Common myeloid progenitor, CD34-positive (primary cell): ENCODE measurements at regions not wholly inside any gene's neighbourhood (a gene's known extent, or its start where the extent isn't known, plus 50 kb on each side); places are given as distances from the start of the nearest gene placed in this dataset.

Experiments
- CTCF ChIA-PET: fragments of 350-600 bp; sonication (Branson Sonifier 250); formaldehyde crosslinking; loops from one replicate; lab custom pipeline; 2021; ENCODE audit warnings: antibody characterized with exemption; lab: Charles Lee
- POLR2A ChIA-PET: fragments of 350-600 bp; sonication (Branson Sonifier 250); formaldehyde crosslinking; loops from one replicate; lab custom pipeline; 2021; ENCODE audit warnings: antibody characterized with exemption; lab: Charles Lee
- DNase-seq, 3 donors: peaks; one replicate each; pipeline versions ENCODE4 v3.0.0 to v3.0.0-alpha.2; 2013
- H3K27ac ChIP-seq, 2 experiments: 1 replicate in 1 of 2; 2 replicates in 1 of 2; pipeline ENCODE4 v1.7.0; 2013; ENCODE audit warnings: inconsistent platforms in 2 of 2, low read length in 2 of 2, mild to moderate bottlenecking in 2 of 2, low read depth in 1 of 2, moderate library complexity in 1 of 2; ENCODE audit not compliant: severe bottlenecking in 2 of 2, insufficient read depth in 1 of 2, poor library complexity in 1 of 2
- H3K27me3 ChIP-seq, 5 experiments: replicated peaks in 2 of 5; 1 replicate in 3 of 5; 2 replicates in 2 of 5; pipeline versions ENCODE4 v1.6.1 to v1.7.0; 2013; ENCODE audit warnings: low read length in 4 of 5, mild to moderate bottlenecking in 2 of 5, moderate library complexity in 2 of 5, inconsistent platforms in 1 of 5; ENCODE audit not compliant: insufficient read depth in 5 of 5, control insufficient read depth in 4 of 5
- H3K36me3 ChIP-seq, 4 experiments: 1 replicate in 2 of 4; 2 replicates in 2 of 4; pipeline versions ENCODE4 v1.6.1 to v1.7.0; 2013; ENCODE audit warnings: low read length in 3 of 4, control low read depth in 1 of 4, mild to moderate bottlenecking in 1 of 4; ENCODE audit not compliant: control insufficient read depth in 4 of 4, insufficient read depth in 4 of 4
- H3K4me1 ChIP-seq, 4 experiments: 1 replicate in 3 of 4; 2 replicates in 1 of 4; pipeline versions ENCODE4 v1.6.1 to v1.7.1; 2013; ENCODE audit warnings: low read length in 3 of 4, mild to moderate bottlenecking in 3 of 4, control low read depth in 1 of 4, inconsistent platforms in 1 of 4, moderate library complexity in 1 of 4; ENCODE audit not compliant: control insufficient read depth in 4 of 4, insufficient read depth in 4 of 4; ENCODE audit errors: control extremely low read depth in 1 of 4
- H3K4me3 ChIP-seq, 7 experiments: 1 replicate in 4 of 7; 2 replicates in 3 of 7; pipeline versions ENCODE4 v1.5.1 to v1.7.0; 2013; ENCODE audit warnings: mild to moderate bottlenecking in 7 of 7, low read length in 6 of 7, moderate library complexity in 6 of 7, inconsistent platforms in 2 of 7, low read depth in 2 of 7, control low read depth in 1 of 7; ENCODE audit not compliant: insufficient read depth in 4 of 7, control insufficient read depth in 1 of 7; ENCODE audit errors: extremely low read depth in 1 of 7
- H3K9me3 ChIP-seq, 5 experiments: 1 replicate in 4 of 5; 2 replicates in 1 of 5; pipeline versions ENCODE4 v1.6.1 to v1.7.1; 2013; ENCODE audit warnings: low read length in 4 of 5, mild to moderate bottlenecking in 2 of 5, inconsistent platforms in 1 of 5, low read depth in 1 of 5, moderate library complexity in 1 of 5; ENCODE audit not compliant: control insufficient read depth in 4 of 5, insufficient read depth in 2 of 5; ENCODE audit errors: control extremely low read depth in 1 of 5
- WGBS: methylation state at CpG from one replicate; pipeline ENCODE4 v1.1.5; 2013; ENCODE audit not compliant: insufficient coverage; 5-methylcytosine and 5-hydroxymethylcytosine counted together

DNA sequence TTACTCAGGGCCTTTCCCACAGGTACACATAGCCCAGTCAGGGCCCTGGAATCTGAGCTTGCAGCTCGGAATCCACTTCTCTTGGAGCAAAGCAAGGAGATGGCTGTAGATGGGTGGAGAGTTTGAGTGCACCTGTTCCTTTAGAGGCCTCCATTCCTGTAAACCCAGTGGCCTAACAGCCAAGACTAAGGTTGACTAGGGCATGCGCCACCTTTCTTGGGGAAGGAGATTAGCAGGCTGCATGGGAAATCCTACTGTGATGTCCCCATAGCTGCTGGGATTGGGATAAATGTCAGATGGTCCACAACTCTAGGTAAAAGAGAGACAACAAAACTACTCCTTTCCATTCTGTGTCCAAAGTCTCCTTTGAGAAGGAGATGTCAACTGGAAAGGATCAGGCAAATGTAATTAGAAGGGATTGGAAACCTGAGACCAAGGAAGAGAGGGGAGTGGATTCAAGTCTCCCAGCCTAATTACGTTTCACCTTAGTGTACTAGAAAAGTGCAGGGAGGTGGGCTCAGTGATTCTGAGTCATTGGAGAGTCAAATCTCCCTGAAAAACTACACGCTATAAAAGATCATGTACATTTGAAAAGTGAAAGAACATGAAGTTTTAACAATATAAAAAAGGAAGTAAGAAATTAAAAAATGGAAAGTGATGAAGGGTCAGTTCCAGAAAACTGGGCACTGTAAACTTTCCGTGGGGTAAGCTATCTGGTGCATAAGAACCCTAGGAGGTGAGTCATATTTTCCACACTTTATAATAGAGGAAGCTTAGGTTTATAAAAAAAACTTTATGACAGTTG lies 104.2 kb downstream of the SEC61B start:
- H3K27me3 ChIP-seq: no peaks in the 10 kb centered on the region
- CTCF ChIA-PET: no interaction called here
- peaks cover 0 to 13% (median 5%) of the 10 kb centered on the region in 4 experiments for H3K4me1 ChIP-seq
- H3K4me3 ChIP-seq: peak overlapping the region in 1 of 7 experiments; percentile 39
- no CpG with 5 or more reads among the region's 5 CpGs for WGBS
- H3K36me3 ChIP-seq: no peaks in the 10 kb centered on the region
- POLR2A ChIA-PET: no interaction called here
- peak; percentile 26 to 87 (median 86) for DNase-seq
- no peak overlapping the region for H3K27ac ChIP-seq
- H3K9me3 ChIP-seq: no peaks in the 10 kb centered on the region

DNA sequence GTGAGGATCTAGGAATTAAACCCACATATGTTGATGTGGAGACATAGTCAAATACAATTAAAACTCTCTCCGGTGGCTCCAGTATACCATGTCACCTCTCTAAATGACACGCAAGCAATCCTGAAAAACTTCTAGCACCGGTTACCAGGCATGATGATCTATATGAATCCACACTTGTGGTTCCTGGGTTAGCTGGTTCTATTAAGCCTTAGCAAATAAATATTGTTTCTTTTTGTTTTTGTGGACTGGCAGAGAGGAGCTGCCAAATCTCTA lies 104.8 kb downstream of the SEC61B start:
- WGBS: 100% methylated on average over 1 of the region's 3 CpGs
- Histone ChIP-seq H3K4me1 (peaks cover 0 to 13% (median 5%) of the 10 kb centered on the region in 4 experiments), H3K27me3 (no peaks in the 10 kb centered on the region), H3K27ac (no peak overlapping the region), H3K36me3 (no peaks in the 10 kb centered on the region), H3K4me3 (peak overlapping the region in 1 of 7 experiments; percentile 39), H3K9me3 (no peaks in the 10 kb centered on the region)
- ChIA-PET POLR2A (no interaction called here), CTCF (no interaction called here)
- no peak for DNase-seq

DNA sequence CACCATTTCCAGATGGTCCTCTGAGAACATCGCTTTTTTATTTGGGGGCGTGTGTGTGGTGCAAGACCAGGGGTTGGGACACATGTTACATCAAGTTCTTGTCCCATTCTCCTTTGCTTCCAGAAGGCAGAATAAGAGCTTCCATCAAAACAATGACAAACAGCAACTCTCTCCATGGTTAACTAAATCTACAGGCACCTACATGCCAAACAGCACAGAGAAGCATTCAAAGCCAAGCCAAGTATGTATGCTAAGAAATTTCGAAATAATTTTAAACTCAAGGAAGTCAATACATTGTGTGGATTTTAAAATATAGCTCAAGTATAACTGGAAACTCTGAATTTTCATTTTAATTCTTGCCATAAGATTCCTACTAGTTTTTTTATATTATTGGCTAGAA lies 105.6 kb downstream of the SEC61B start:
- Histone ChIP-seq H3K4me1 (peaks cover 0 to 13% (median 5%) of the 10 kb centered on the region in 4 experiments), H3K36me3 (no peaks in the 10 kb centered on the region), H3K4me3 (no peak overlapping the region), H3K9me3 (no peaks in the 10 kb centered on the region), H3K27me3 (no peaks in the 10 kb centered on the region), H3K27ac (no peak overlapping the region)
- DNase-seq: no peak
- ChIA-PET CTCF (interaction anchor here (0.8 kb wide), 1 partner anchor 360 kb away, joined by 3 read pairs; no protein-coding TSS in a partner anchor), POLR2A (no interaction called here)
- 92% methylated on average over 2 of the region's 3 CpGs for WGBS

GRCh38 chr9:99335280-99335679 lies 113.2 kb downstream of the SEC61B start:
- H3K36me3 ChIP-seq: no peaks in the 10 kb centered on the region
- ChIA-PET POLR2A (no interaction called here), CTCF (no interaction called here)
- H3K27ac ChIP-seq: no peak overlapping the region
- no peaks in the 10 kb centered on the region for H3K9me3 ChIP-seq
- H3K4me3 ChIP-seq: no peak overlapping the region
- no CpG with 5 or more reads among the region's 4 CpGs for WGBS
- no peaks in the 10 kb centered on the region for H3K27me3 ChIP-seq
- no peaks in the 10 kb centered on the region for H3K4me1 ChIP-seq
- DNase-seq: no peak

DNA sequence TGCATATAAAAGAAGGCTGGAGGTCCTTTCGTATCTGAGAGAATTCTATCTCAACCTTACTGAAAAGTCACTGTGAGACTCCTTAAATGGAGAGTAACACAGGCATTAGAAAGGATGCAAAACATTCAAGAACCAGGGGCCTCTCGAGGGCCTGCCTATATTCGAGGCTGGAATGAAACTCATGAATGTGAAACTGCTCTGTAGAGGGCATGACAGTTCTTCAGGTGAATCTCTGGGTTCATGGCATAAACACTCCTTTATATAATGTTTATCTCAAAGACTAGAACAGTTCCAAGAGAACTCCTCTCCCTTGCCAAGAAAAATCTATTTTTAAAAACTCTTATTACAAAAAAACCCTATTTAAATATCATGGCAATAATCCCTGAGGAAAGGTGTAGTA lies 113.9 kb downstream of the SEC61B start:
- CTCF ChIA-PET: no interaction called here
- POLR2A ChIA-PET: no interaction called here
- DNase-seq: no peak
- H3K36me3 ChIP-seq: no peaks in the 10 kb centered on the region
- H3K4me1 ChIP-seq: no peaks in the 10 kb centered on the region
- H3K4me3 ChIP-seq: no peak overlapping the region
- no peaks in the 10 kb centered on the region for H3K9me3 ChIP-seq
- no peaks in the 10 kb centered on the region for H3K27me3 ChIP-seq
- 100% methylated on average over 1 of the region's 3 CpGs for WGBS
- H3K27ac ChIP-seq: no peak overlapping the region

DNA sequence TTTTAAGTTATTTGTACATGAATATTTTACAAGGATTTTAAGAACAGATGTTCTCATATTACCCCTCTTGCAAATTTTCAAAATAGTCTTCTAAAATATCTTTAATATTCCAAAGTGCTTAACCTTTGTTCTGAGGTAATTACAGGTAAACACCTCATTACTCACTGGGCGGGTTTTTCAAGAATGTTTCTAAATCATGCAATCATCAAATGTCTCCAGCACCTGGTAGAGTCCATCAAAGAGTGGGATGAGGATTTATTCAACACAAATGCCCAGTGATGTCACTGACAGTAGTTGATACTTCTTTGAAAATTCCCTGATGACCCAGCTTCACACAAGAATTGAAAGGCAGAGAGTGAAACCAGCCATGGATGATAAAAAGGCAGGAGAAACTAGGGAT lies 114.4 kb downstream of the SEC61B start:
- Histone ChIP-seq H3K4me3 (no peak overlapping the region), H3K4me1 (no peaks in the 10 kb centered on the region), H3K9me3 (no peaks in the 10 kb centered on the region), H3K27me3 (no peaks in the 10 kb centered on the region), H3K36me3 (no peaks in the 10 kb centered on the region), H3K27ac (no peak overlapping the region)
- ChIA-PET POLR2A (no interaction called here), CTCF (no interaction called here)
- WGBS: no CpG with 5 or more reads among the region's 1 CpG
- no peak for DNase-seq

GRCh38 chr9:99340281-99340680 lies 118.2 kb downstream of the SEC61B start:
- CTCF ChIA-PET: no interaction called here
- no peak overlapping the region for H3K4me3 ChIP-seq
- no peaks in the 10 kb centered on the region for H3K9me3 ChIP-seq
- no peaks in the 10 kb centered on the region for H3K36me3 ChIP-seq
- 84% methylated on average over 6 of the region's 8 CpGs for WGBS
- POLR2A ChIA-PET: no interaction called here
- no peak overlapping the region for H3K27ac ChIP-seq
- no peaks in the 10 kb centered on the region for H3K4me1 ChIP-seq
- no peak for DNase-seq
- H3K27me3 ChIP-seq: no peaks in the 10 kb centered on the region
